CD4-positive, alpha-beta T cell (primary cell): ENCODE measurements at regions not wholly inside any gene's neighbourhood (a gene's known extent, or its start where the extent isn't known, plus 50 kb on each side); places are given as distances from the start of the nearest gene placed in this dataset.
A peak's percentile ranks its signal among the peaks of the same experiment; 100 is the strongest.

Experiments
- ATAC-seq: fragments of 200-7000 bp; cut with Tn5 transposase; one replicate; pipeline ENCODE4 v1.10.0; 2022; ENCODE audit warnings: mild to moderate bottlenecking; ENCODE audit not compliant: poor library complexity
- CTCF ChIA-PET: fragments of 350-600 bp; sonication (Branson Sonifier 250); formaldehyde crosslinking; loops from one replicate; lab custom pipeline; 2021; ENCODE audit warnings: antibody characterized with exemption, inconsistent platforms; lab: Charles Lee
- POLR2A ChIA-PET: fragments of 350-600 bp; sonication (Branson Sonifier 250); formaldehyde crosslinking; loops from one replicate; lab custom pipeline; 2021; ENCODE audit warnings: antibody characterized with exemption, inconsistent platforms; lab: Charles Lee
- DNase-seq, 14 experiments: peaks; one replicate each; pipeline ENCODE4 v3.0.0-alpha.2; 2013 to 2020; ENCODE audit warnings: mixed read lengths in 2 of 14
- H3K27ac ChIP-seq, 2 donors: one replicate each; pipeline versions ENCODE4 v1.5.1 to v1.7.0; 2013; ENCODE audit warnings: low read length in 2 of 2, low read depth in 1 of 2, mild to moderate bottlenecking in 1 of 2
- H3K27me3 ChIP-seq, 2 experiments: 1 replicate in 1 of 2; 2 replicates in 1 of 2; pipeline versions ENCODE4 v1.6.1 to v1.7.0; 2013; ENCODE audit warnings: low read length in 2 of 2, control low read depth in 1 of 2, mild to moderate bottlenecking in 1 of 2, moderate library complexity in 1 of 2; ENCODE audit not compliant: insufficient read depth in 2 of 2, control insufficient read depth in 1 of 2
- H3K36me3 ChIP-seq: one replicate; pipeline ENCODE4 v1.6.1; 2013; ENCODE audit warnings: low read length, control low read depth; ENCODE audit not compliant: insufficient read depth
- H3K4me1 ChIP-seq: one replicate; pipeline ENCODE4 v1.6.1; 2013; ENCODE audit warnings: low read length, control low read depth; ENCODE audit not compliant: insufficient read depth
- H3K4me3 ChIP-seq: one replicate; pipeline ENCODE4 v1.5.1; 2013; ENCODE audit warnings: mild to moderate bottlenecking, low read length, moderate library complexity
- H3K9me3 ChIP-seq, 2 experiments: 1 replicate in 1 of 2; 2 replicates in 1 of 2; pipeline versions ENCODE4 v1.6.1 to v1.7.0; 2013; ENCODE audit warnings: low read length in 2 of 2, mild to moderate bottlenecking in 2 of 2, control low read depth in 1 of 2, moderate library complexity in 1 of 2; ENCODE audit not compliant: control insufficient read depth in 1 of 2, insufficient read depth in 1 of 2
- H3K27ac Mint-ChIP-seq: one replicate; pipeline ENCODE4 v1.8.0; 2020; ENCODE audit warnings: mixed read lengths
- H3K27me3 Mint-ChIP-seq: one replicate; pipeline ENCODE4 v1.8.0; 2021; ENCODE audit warnings: mixed read lengths
- H3K36me3 Mint-ChIP-seq: one replicate; pipeline ENCODE4 v1.8.0; 2021; ENCODE audit warnings: low read depth, mixed read lengths
- H3K4me1 Mint-ChIP-seq: one replicate; pipeline ENCODE4 v1.8.0; 2021; ENCODE audit warnings: low read depth, mixed read lengths
- H3K4me3 Mint-ChIP-seq: one replicate; pipeline ENCODE4 v1.8.0; 2020; ENCODE audit warnings: mild to moderate bottlenecking, mixed read lengths
- H3K9me3 Mint-ChIP-seq: one replicate; pipeline ENCODE4 v1.8.0; 2020; ENCODE audit warnings: mixed read lengths
- intact Hi-C, 2 experiments: fragments of 100-400 bp; cut with DNase I in 1 of 2; cut with micrococcal nuclease in 1 of 2; formaldehyde crosslinking; loops; one replicate each; pipeline versions ENCODE4 v1.15.1 to v1.9.0; 2023 to 2025; cut with DNase I, micrococcal nuclease
- TF ChIP-seq, protein P1 (sequence below): fragments of 200-600 bp; IDR thresholded peaks from one replicate; pipeline ENCODE4 v1.8.0; 2022; ENCODE audit warnings: antibody characterized with exemption, mild to moderate bottlenecking

DNA sequence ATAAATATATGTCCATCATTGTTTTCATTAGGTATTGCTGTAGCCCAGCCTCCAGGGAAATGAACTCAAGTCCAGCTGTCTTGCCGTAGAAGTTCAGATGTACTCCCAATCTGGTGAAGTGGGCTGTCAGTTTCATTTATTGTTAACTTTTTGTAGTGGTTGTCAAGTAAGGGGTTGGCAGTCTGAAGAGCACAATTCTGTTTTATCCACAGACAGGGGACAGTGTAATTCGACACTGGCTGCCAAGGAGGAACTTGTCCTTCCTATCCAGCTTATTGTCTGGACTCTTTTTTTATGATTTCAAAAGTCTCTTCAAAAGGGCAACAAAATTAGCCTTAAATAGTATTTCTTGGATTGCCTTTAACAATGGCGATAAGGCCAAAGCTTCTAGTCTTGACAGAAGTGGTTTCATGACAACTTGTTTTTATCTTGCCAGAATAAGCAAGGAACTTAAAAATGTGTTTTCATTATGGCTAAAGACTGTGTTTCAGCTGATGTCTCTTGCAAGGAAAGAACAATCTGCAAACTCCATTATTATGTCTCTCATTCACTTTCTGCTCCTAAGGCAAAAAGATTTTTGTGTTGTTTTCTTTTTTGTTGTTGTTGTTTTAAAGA lies 73.9 kb upstream of the TANC2 start:
- no peaks in the 10 kb centered on the region for H3K36me3 ChIP-seq
- ChIA-PET CTCF (no interaction called here), POLR2A (no interaction called here)
- TF ChIP-seq, protein P1, sequence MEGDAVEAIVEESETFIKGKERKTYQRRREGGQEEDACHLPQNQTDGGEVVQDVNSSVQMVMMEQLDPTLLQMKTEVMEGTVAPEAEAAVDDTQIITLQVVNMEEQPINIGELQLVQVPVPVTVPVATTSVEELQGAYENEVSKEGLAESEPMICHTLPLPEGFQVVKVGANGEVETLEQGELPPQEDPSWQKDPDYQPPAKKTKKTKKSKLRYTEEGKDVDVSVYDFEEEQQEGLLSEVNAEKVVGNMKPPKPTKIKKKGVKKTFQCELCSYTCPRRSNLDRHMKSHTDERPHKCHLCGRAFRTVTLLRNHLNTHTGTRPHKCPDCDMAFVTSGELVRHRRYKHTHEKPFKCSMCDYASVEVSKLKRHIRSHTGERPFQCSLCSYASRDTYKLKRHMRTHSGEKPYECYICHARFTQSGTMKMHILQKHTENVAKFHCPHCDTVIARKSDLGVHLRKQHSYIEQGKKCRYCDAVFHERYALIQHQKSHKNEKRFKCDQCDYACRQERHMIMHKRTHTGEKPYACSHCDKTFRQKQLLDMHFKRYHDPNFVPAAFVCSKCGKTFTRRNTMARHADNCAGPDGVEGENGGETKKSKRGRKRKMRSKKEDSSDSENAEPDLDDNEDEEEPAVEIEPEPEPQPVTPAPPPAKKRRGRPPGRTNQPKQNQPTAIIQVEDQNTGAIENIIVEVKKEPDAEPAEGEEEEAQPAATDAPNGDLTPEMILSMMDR: no peak
- no peak overlapping the region for H3K4me3 Mint-ChIP-seq
- H3K4me1 ChIP-seq: no peaks in the 10 kb centered on the region
- H3K27ac ChIP-seq: no peak overlapping the region
- H3K4me1 Mint-ChIP-seq: peaks cover 10% of the 10 kb centered on the region
- peaks cover 0 to 3% of the 10 kb centered on the region in 2 experiments for H3K27me3 ChIP-seq
- ATAC-seq: no peak
- H3K9me3 Mint-ChIP-seq: peaks cover 4% of the 10 kb centered on the region
- H3K4me3 ChIP-seq: no peak overlapping the region
- DNase-seq: no peak
- no peaks in the 10 kb centered on the region for H3K9me3 ChIP-seq
- peaks cover 24% of the 10 kb centered on the region for H3K27me3 Mint-ChIP-seq
- no peaks in the 10 kb centered on the region for H3K36me3 Mint-ChIP-seq
- peak overlapping the region; percentile 49 for H3K27ac Mint-ChIP-seq
- intact Hi-C loops: no loop called here

DNA sequence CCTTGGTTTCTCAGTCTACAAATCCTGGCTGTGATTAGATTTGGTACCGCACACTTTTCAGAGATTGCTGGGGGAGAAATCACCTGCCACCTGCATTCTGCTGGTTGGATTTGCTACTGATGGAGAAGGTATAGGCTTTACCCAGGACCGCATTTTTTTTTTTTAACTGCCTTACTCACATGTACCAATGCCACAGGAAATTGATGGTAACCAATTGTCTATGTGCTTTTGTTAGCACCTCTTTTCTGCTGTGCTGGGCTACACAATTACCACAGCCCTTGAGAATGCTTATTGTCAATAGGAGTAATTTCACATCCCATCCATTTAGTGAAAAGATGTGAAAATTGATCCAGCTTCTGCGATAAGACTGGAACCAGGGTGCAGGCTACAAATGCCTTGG lies 74.4 kb upstream of the TANC2 start:
- DNase-seq (no peak), ATAC-seq (no peak)
- H3K36me3 ChIP-seq: no peaks in the 10 kb centered on the region
- POLR2A ChIA-PET: no interaction called here
- no peak overlapping the region for H3K27ac Mint-ChIP-seq
- no peak overlapping the region for H3K4me3 Mint-ChIP-seq
- CTCF ChIA-PET: no interaction called here
- H3K9me3 ChIP-seq: no peaks in the 10 kb centered on the region
- TF ChIP-seq, protein P1: no peak
- H3K4me1 Mint-ChIP-seq: peaks cover 10% of the 10 kb centered on the region
- no peaks in the 10 kb centered on the region for H3K4me1 ChIP-seq
- peaks cover 4% of the 10 kb centered on the region for H3K9me3 Mint-ChIP-seq
- H3K27ac ChIP-seq: no peak overlapping the region
- H3K27me3 ChIP-seq: peaks cover 0 to 3% of the 10 kb centered on the region in 2 experiments
- H3K27me3 Mint-ChIP-seq: peaks cover 29% of the 10 kb centered on the region
- no peak overlapping the region for H3K4me3 ChIP-seq
- H3K36me3 Mint-ChIP-seq: no peaks in the 10 kb centered on the region
- intact Hi-C loops: no loop called here

DNA sequence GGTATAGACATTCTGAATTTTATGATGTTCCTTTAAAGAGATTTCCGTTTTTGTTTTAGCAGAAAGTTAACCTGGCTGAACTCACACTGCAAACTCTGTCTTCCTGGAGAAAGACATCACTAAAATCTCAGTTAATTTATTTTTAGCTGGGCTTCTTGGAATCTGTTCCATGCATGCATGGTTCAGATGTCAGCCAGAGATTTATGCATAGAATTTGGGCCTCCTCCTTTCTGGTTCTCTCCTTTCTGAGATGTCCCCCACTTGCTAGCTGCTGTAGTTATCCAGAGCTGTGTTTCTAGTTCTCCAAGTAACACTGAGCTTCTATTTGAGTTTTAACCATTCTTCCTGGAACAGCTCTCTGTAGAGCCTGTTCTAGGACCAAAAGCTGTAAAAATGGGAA lies 77.3 kb upstream of the TANC2 start:
- Histone ChIP-seq H3K27ac (no peak overlapping the region), H3K4me3 (no peak overlapping the region), H3K36me3 (no peaks in the 10 kb centered on the region), H3K9me3 (no peaks in the 10 kb centered on the region), H3K4me1 (no peaks in the 10 kb centered on the region), H3K27me3 (peaks cover 3 to 6% of the 10 kb centered on the region in 2 experiments)
- DNase-seq: no peak
- Mint-ChIP-seq H3K9me3 (peaks cover 4% of the 10 kb centered on the region), H3K4me1 (peaks cover 10% of the 10 kb centered on the region), H3K36me3 (no peaks in the 10 kb centered on the region), H3K27me3 (peaks cover 31% of the 10 kb centered on the region), H3K4me3 (no peak overlapping the region), H3K27ac (no peak overlapping the region)
- intact Hi-C loops: no loop called here
- no peak for ATAC-seq
- ChIA-PET CTCF (no interaction called here), POLR2A (no interaction called here)
- TF ChIP-seq, protein P1: no peak
